C4-2B (cell line): ENCODE measurements at regions not wholly inside any gene's neighbourhood (a gene's known extent, or its start where the extent isn't known, plus 50 kb on each side); places are given as distances from the start of the nearest gene placed in this dataset.

Source experiments
- H3K27ac ChIP-seq: fragments of 450-650 bp; 2 replicates; pipeline ENCODE4 v1.5.1; 2017
- CTCF ChIP-seq: fragments of 450-650 bp; conservative IDR thresholded peaks from 2 replicates; pipeline ENCODE4 v1.5.1; 2017; ENCODE audit warnings: mild to moderate bottlenecking
- ZFX ChIP-seq: fragments of 450-650 bp; IDR thresholded peaks from 2 replicates; pipeline ENCODE4 v1.6.1; 2017

DNA sequence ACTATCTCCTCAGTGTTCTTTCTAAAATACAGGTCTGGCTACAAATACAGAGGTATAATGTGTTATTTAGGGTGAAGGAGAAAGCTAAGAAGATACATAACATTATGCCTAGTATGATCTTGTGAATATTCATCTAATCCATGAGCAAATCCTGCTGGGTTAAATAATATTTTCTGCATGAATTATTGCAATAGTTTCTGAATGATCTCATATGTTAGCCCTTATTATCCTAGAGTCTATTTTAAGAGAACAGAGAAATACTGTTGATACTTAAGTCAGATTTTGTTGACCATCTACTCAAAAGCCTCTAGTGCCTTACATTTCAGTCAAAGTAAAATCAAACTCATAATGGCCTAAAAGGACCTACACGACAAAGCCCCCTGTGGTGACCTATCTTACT, 382.3 kb downstream of the FIGN start:
- TF ChIP-seq CTCF, result no peak
- no peak for TF ChIP-seq ZFX
- H3K27ac ChIP-seq, result no peak overlapping the region

DNA sequence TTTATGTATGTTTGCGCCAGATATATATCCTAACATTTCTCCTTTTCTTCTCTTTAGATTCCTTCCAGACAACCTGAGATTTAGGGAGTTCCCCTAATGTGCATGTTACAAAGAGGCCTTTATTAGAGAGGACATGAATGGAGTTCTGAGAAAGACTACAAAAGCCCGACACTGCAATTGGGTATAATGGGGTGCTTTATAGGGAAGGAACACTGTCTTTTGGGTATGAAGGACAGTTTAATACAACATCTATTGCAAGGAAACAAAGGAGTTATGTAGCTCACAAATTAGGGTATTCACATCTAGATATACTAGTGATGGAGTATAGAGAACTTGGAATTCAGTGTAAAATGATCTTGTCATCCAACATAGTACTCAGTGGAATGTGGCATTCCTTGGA, 383.8 kb downstream of the FIGN start:
- TF ChIP-seq ZFX (no peak), CTCF (no peak)
- H3K27ac ChIP-seq, result no peak overlapping the region

GRCh38 chr2:163351143-163351542, 384.7 kb downstream of the FIGN start:
- no peak overlapping the region for H3K27ac ChIP-seq
- TF ChIP-seq CTCF, result no peak
- TF ChIP-seq ZFX, result no peak

DNA sequence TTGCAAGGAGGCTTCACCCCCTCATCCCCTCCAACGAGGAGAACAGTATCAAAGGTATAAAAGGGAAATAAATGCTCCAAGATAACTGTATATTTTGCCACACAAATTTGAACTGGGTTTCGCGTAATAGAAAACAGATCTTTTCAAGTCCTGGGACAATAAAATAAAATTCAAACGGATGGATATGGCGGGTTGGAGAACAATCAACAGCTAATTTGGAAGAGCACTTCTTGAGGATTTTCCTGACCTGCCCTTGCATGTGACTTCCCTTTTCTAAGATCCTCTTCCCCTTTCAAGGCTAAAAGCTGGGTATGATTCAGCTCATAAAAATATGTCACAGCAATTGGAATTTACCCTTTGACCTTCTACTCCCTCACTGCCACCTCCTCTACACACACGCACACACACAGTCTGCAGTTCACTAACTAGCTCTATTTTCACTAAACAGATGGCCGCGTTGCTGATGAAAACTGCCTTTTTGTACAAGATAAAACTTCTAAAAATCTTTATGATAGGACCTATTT, 386.9 kb downstream of the FIGN start:
- no peak overlapping the region for H3K27ac ChIP-seq

GRCh38 chr2:163347982-163348856, 387.6 kb downstream of the FIGN start:
- TF ChIP-seq CTCF (no peak), ZFX (no peak)
- no peak overlapping the region for H3K27ac ChIP-seq

More for the DNA sequence above, 386.9 kb downstream of the FIGN start:
- no peak for TF ChIP-seq CTCF
- no peak for TF ChIP-seq ZFX

DNA sequence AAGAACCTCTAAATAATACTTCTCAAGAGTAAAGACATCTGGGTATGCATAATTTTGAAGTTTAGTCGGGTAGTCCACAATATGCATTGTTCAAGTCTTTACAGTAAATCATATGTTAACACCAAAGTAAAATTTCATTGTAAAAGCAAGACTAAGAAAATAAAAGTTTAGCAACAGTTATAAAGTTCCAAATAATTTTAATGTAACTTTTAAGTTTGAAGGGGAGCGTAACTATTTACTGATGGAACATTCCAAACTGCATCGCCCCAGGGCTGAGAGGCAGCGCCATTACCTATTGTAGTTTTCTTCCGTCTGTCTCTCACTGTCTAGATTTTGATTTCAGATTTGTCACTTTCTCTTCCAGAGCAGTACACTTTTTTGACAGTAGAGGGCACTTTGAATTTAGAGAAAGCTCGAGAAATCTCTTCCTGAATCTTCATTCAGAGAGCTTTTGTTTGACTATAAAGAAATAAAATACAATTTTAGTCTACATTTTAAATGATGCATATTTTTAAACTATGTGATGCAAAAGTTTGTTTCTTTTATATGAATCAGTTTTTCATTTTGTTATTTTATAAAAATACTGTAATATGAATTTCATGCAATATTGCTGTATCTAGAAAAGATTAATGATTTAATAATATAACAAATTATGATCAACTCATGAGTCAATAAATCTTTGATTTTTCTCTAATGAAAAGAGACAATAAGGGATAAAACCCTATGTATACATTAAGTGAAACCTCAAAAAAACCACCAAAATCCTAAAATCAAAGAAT, 389.8 kb downstream of the FIGN start:
- no peak overlapping the region for H3K27ac ChIP-seq
- TF ChIP-seq ZFX (no peak), CTCF (peak; percentile 81)

DNA sequence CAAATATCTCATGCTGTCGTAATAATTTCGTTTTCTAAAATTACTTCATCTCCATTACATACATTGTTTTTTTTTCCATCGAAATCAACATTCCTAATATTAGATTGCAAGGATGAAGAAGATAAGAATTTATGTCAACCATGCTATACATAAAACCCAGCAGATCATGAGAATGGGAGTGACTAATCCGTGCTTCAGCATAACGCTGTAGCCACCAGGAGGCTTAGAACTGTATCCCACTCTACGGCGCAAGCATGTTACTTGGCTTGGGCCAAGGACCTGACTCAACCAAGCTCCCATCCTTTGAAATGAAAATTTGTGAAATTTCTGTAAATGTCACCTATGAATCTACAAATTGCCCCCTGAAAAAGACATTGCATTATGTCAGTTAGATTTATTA, 392.5 kb downstream of the FIGN start:
- TF ChIP-seq ZFX, result no peak

More for the DNA sequence above, 392.5 kb downstream of the FIGN start:
- H3K27ac ChIP-seq, result no peak overlapping the region
